GM21717 (cell line): ENCODE measurements at regions not wholly inside any gene's neighbourhood (a gene's known extent, or its start where the extent isn't known, plus 50 kb on each side); places are given as distances from the start of the nearest gene placed in this dataset.

Source experiments
- ATAC-seq: cut with Tn5 transposase; IDR thresholded peaks from one replicate; pipeline ENCODE4 v1.9.1; 2021; ENCODE audit warnings: mild to moderate bottlenecking, moderate library complexity; ENCODE audit not compliant: unreplicated experiment

- no peak for ATAC-seq
Observed at GRCh38 chr3:111244760-111245159, 173.1 kb downstream of the NECTIN3 start.

GRCh38 chr3:111246967-111247760 is 175.5 kb downstream of the NECTIN3 start:
- no peak for ATAC-seq

GRCh38 chr3:111248406-111248805 is 176.8 kb downstream of the NECTIN3 start:
- ATAC-seq = no peak

- no peak for ATAC-seq
Observed at GRCh38 chr3:111249421-111249820, 177.8 kb downstream of the NECTIN3 start.

- ATAC-seq = peak; percentile 56
Observed at GRCh38 chr3:111252779-111253178, 181.2 kb downstream of the NECTIN3 start.

GRCh38 chr3:111253733-111254132 is 182.1 kb downstream of the NECTIN3 start:
- no peak for ATAC-seq

- no peak for ATAC-seq
Observed at GRCh38 chr3:111260878-111261277, 189.3 kb downstream of the NECTIN3 start.

- no peak for ATAC-seq
Observed at GRCh38 chr3:111269777-111270176, 198.2 kb downstream of the NECTIN3 start.

- ATAC-seq = no peak
Observed at GRCh38 chr3:111277226-111277625, 205.6 kb downstream of the NECTIN3 start.

GRCh38 chr3:111278959-111279358 is 207.3 kb downstream of the NECTIN3 start:
- ATAC-seq = no peak

GRCh38 chr3:111282024-111282423 is 210.4 kb downstream of the NECTIN3 start:
- no peak for ATAC-seq

- no peak for ATAC-seq
Observed at GRCh38 chr3:111283165-111283564, 211.5 kb downstream of the NECTIN3 start.

- ATAC-seq = no peak
Observed at GRCh38 chr3:111284503-111285183, 213.0 kb downstream of the NECTIN3 start.

- ATAC-seq = no peak
Observed at GRCh38 chr3:111285184-111285538, 213.5 kb downstream of the NECTIN3 start.

- no peak for ATAC-seq
Observed at GRCh38 chr3:111285694-111286093, 214.1 kb downstream of the NECTIN3 start.

GRCh38 chr3:111286746-111287145 is 215.1 kb downstream of the NECTIN3 start:
- no peak for ATAC-seq

GRCh38 chr3:111292117-111292516 is 220.5 kb downstream of the NECTIN3 start:
- ATAC-seq = no peak

GRCh38 chr3:111299192-111299615 is 227.6 kb downstream of the NECTIN3 start:
- ATAC-seq = no peak

- no peak for ATAC-seq
Observed at GRCh38 chr3:111301238-111301798, 229.7 kb downstream of the NECTIN3 start.

- ATAC-seq = no peak
Observed at GRCh38 chr3:111302063-111302462, 230.4 kb downstream of the NECTIN3 start.

- ATAC-seq = no peak
Observed at GRCh38 chr3:111303760-111304159, 232.1 kb downstream of the NECTIN3 start.

- ATAC-seq = no peak
Observed at GRCh38 chr3:111307676-111308075, 234.3 kb upstream of the CD96 start.
